ENCODE measurements at regions not wholly inside any gene's neighbourhood (a gene's known extent, or its start where the extent isn't known, plus 50 kb on each side); places are given as distances from the start of the nearest gene placed in this dataset.
"Not testable (repeated sequence)": the region's sequence is repeated elsewhere in the genome, so short reads cannot be mapped to it uniquely, and the experiment has no call there.

- DNase-seq, result peak; percentile 43
Measured at GRCh38 chr9:62798884-62799850, 1609.3 kb downstream of the SPATA31A7 start.

- peak; percentile 25 for DNase-seq
Measured at GRCh38 chr9:62799851-62800371, 1610.1 kb downstream of the SPATA31A7 start.

- peak; percentile 44 for DNase-seq
Measured at GRCh38 chr9:62800451-62801371, 1610.9 kb downstream of the SPATA31A7 start.

- DNase-seq, result peak; percentile 8
Measured at GRCh38 chr9:62801372-62801811, 1611.6 kb downstream of the SPATA31A7 start.

GRCh38 chr9:62801961-62802718 lies 1612.3 kb downstream of the SPATA31A7 start:
- peak; percentile 92 for DNase-seq

- DNase-seq, result not testable (repeated sequence)
Measured at GRCh38 chr9:62802719-62803079, 1612.9 kb downstream of the SPATA31A7 start.

- peak; percentile 9 for DNase-seq
Measured at GRCh38 chr9:62803099-62803498, 1613.3 kb downstream of the SPATA31A7 start.

- not testable (repeated sequence) for DNase-seq
Measured at GRCh38 chr9:62804314-62804713, 1614.5 kb downstream of the SPATA31A7 start.

- DNase-seq, result not testable (repeated sequence)
Measured at GRCh38 chr9:62807424-62807823, 1617.6 kb downstream of the SPATA31A7 start.

GRCh38 chr9:62808081-62808480 lies 1618.2 kb downstream of the SPATA31A7 start:
- DNase-seq, result not testable (repeated sequence)

- DNase-seq, result not testable (repeated sequence)
Measured at GRCh38 chr9:62810318-62810717, 1620.5 kb downstream of the SPATA31A7 start.

- DNase-seq, result not testable (repeated sequence)
Measured at GRCh38 chr9:62810811-62811315, 1621.0 kb downstream of the SPATA31A7 start.

- not testable (repeated sequence) for DNase-seq
Measured at GRCh38 chr9:62815436-62815835, 1625.6 kb downstream of the SPATA31A7 start.

GRCh38 chr9:62816331-62816730 lies 1626.5 kb downstream of the SPATA31A7 start:
- DNase-seq, result not testable (repeated sequence)

GRCh38 chr9:62817214-62817613 lies 1627.4 kb downstream of the SPATA31A7 start:
- DNase-seq, result not testable (repeated sequence)

GRCh38 chr9:62822185-62822584 lies 1632.3 kb downstream of the SPATA31A7 start:
- DNase-seq, result not testable (repeated sequence)

GRCh38 chr9:62827957-62828907 lies 1638.4 kb downstream of the SPATA31A7 start:
- DNase-seq, result not testable (repeated sequence)

GRCh38 chr9:62830829-62831459 lies 1641.1 kb downstream of the SPATA31A7 start:
- DNase-seq, result not testable (repeated sequence)

- DNase-seq, result not testable (repeated sequence)
Measured at GRCh38 chr9:62833323-62834200, 1643.7 kb downstream of the SPATA31A7 start.
